DMS 273 treated with DMSO at 0.1 percent for 48 hours (cell line): ENCODE measurements at regions not wholly inside any gene's neighbourhood (a gene's known extent, or its start where the extent isn't known, plus 50 kb on each side); places are given as distances from the start of the nearest gene placed in this dataset.
"Not testable (repeated sequence)": the region's sequence is repeated elsewhere in the genome, so short reads cannot be mapped to it uniquely, and the experiment has no call there.

Source experiments
- DNase-seq: peaks from one replicate; lab custom pipeline; 2025; lab: John Stamatoyannopoulos, UW

DNA sequence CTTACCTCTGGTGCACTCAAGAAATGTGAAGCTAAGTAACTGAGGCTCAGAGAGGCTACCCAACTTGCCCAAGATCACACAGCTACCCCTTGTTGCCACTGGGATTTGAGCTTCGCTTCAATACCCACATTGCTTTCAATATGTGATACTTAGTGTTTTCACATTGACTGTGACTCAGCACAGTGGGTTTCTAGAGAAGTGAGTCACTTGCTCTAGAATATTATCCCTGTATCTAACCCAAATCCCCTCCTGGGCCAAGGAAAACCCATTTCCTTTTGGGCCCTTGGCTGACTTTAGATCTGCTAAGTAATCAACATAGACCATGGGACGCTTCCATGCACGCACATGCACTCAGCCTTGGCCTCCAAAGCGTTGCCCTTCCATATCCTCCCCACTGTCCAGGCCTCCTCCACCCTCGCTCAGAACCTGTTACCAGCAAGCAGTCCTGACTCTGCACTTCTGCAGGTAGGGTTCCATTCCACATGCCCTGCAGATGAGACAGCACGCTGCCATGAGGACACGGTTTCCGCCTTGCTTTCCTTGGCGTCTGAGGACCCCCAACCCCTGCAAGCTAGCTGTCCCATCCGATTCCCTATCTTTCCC is 87.7 kb upstream of the CHST15 start:
- DNase-seq, result no peak

DNA sequence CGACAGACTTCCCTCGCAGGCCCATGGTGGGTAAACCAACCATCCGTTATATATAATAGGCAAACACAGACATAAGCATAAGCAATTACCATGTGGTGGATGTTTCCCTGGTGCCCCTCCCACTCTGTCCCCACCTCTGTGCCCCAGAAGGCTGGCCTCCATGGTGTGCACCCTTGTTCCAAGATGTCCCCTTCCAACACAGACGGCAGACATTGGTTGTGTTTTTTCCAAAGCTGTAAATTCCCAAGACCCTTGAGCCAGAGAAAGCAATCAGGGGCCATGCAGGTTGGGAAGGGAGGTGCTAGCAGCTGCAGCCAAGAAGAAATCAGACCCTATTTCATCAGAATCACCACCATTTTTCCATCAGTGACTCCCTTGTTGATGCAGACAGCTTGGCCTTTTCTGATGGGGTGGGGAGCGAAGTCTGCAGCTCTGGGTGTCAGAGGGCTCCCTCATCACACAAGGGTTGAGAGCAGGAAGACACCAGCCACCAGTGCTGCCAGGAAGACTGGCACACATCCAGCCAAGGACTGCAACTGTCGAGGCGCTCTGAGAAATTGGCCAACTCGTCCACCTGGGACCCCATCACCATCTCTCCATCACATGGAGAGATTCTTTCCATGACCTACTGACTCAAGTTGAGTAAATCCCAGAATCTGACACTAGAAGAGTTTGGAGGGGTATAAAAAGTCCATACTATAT is 86.8 kb upstream of the CHST15 start:
- DNase-seq, result no peak

DNA sequence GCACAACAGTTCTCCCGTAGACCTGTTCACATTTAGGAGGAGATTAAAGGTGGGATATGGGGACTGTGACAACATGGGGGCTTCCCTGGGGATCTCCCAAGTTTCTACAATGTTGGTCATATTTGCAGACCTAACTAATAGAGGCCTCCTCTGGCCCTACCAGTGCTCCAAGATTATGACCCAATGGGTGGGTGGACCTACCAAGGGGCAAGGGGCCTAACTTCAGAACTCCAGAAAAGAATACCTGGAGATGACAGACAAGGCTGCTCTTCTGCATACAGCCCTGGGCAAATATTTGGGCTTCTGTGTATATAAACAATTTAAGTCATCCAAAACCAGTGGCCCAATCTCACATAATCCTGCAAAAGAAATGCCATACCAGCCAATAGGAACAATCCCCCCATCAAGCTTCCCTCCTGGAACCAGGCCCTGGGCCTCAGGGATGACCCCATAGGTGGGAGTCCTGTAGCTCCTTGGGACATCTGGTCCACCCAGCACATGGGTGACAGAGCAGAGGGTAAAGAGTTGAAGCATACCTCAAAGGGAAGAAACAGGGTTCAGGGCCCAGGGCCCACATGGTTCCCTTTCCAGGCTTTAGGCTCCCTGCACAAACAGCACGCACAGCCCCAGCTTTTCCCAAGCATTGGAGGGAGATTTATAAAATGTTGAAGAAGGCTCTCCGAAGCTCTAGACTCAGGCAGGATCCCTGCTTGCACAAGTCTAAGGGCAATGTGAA is 86.1 kb upstream of the CHST15 start:
- no peak for DNase-seq

DNA sequence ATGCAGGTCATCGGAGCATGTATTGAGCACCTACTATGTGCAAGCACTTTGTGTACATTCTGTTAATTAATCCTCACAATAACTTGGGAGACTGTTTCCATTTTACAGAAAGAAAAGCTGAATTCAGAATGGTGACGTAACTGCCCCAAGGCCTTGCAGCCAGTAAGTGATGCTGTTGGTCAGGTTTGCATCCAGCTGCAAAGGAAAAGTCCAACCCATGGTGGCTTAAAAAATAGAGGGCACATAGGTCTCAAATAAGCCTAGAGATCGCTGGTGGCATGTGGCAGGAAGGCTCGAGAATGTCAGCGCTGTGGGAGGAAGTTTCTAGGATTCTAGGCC is 83.8 kb upstream of the CHST15 start:
- no peak for DNase-seq

DNA sequence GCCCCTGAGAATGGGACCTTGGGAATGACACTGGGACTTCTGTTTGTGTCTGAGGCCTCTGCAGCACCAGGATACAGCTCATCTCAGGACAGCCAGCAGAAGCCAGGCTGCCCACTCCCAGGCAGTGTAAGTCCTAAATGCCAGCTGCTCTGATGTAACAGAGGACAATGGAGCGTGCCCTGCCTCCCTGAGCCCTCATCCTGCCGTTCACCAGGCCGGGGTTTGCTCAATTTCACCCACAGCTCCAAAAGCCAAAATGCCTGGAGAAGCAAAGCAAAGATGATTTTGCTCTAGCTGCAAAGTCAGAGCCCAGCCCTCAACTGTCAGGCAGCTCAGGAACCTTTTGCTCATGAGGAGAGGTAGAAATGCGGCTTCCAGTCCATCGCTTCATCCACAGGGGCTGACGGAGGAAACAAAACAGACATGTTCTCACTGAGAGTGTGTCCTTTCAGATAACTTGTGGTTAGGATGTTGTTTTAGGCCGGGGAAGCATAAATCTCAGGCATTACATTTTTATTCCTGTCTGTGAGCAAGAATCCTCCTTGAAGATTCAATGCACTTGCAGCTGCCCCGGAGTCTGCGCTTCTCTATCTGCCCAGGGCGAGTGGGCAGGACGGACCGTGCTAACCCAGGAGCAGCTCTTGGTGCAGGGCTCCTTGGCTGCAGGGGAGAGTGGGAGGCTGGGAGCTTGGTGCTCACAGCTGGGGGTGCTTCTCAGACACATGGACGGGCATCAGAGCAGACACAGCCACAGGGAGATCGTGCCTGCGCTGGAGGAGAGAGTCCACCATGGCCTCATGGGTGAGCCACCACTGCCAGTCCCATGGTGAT is 83.2 kb upstream of the CHST15 start:
- DNase-seq, result no peak

DNA sequence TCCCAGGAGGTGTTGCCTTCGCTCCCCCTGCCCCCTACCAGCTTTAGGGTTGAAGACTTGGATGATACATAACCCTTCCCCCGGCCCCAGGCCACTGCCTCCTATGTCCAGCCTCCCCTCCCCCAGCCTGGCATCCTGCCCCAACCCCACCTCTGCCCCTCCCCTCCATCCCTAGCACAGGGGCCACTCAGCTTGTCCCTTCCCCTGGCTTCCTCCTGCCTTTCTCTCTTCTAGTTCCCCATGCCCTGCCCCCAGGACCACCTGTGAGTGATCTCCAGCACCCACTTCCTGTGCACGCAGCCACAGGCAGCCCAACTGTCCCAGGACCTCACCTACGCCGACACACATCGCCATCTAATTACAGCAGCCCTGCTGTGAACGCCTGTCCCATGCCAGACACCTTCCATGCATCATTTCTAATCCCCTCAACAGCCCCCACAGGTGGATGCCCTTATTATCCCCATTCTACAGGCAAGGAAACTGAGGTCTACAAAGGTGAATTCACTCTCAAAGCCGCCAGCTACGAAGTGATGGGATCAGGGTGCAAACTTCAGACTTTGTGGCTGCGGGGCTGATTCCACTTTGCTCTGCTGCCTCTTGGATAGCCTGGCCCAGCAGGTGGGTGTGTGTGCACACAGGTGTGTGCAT is 82.4 kb upstream of the CHST15 start:
- no peak for DNase-seq

DNA sequence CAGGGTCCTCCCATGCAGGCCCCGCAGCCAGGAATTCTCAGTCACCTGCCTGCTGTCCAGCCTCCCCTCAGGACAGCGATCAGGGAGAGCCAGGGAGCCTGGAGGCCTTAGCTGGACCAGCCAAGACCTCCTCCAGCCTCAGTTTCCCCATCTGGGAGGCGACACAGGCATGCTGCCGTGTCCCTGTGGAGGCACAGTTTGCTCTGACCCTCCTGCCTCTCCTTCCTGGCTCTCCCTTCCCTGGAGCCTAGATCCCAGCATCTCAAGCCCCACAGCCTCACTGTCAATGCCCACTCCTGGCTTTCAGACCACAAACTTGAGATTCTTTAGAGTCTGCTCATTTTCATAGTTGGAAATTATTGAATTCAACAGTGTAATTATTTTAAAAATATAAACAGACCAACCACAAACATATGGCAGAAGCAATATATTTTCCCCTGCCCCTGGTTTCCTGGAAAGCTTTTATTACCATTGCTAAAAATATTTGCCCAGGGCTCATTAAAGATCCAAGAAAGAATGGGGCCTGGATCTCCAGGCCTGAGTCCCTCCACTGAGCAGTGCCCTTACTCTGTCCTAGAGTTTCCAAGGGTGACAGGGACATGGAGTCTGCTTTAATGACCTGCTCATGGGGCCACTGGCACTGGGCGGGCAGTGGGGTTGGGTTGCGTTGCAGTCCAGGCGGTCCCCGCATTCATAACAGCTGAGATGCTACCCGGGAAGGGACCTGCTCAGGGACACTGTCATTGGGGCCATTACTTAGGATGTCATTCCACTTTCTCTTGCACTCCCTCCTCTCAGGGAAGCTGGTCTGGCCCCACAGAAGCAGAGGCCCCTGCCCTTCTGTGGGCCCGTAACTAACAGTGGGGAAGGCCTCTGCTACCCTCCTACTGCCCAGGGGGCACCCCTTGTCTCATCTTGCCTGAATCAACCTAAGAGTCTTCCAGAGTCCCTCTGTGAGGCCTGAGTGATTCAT is 81.6 kb upstream of the CHST15 start:
- no peak for DNase-seq

DNA sequence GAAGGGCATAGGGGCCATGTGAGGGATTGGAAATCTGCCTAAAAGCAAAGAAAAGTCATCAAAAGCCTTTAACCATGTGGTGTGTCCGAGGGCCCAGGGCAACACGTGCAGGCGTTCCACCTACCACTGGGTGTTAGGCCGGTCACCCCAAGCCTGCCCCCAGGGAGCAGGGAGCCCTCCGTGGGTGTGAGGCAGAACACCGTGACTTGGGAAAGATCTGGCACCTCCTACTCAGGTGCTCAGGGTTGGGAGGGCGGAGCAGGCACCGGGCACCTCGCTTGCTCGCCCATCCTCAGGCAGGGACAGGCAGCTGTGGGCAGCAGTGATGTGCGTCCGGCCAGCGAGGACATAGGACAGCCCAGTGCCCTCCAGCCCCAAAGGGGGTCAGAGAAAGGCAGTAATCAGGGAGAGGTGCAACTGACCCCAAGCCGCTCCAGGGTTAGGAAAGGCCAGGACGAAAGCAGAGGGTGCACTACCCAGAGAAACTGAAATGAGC is 80.7 kb upstream of the CHST15 start:
- no peak for DNase-seq

DNA sequence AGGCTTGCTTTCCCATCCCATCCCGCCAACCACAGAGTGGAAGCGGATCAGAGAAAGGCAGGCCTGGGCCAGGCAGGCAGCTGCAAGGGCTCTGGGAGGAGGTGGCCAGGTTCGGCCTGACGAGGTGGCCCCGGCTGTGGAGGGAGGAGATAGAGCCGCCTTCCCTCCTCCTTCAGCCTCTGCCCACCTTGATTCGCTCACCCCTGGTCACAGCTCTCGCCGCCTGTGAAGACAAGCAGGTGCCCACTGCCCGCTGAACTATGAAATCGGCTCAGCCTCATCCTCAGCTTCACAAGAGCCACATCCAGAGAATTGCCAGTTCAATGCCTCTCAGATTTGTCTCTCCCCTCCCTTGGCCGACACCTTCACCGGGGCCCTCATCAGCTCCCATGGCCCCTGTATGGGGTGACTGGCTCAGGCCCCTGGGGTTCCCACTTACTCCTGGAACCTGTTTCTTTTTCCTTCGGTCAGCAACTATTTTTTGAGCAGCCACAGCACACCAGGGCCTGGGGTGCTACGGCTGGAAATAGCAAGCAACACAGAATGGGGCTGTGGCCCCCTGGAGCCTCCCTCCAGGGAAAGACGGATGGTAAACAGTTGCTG is 80.0 kb upstream of the CHST15 start:
- DNase-seq, result no peak

DNA sequence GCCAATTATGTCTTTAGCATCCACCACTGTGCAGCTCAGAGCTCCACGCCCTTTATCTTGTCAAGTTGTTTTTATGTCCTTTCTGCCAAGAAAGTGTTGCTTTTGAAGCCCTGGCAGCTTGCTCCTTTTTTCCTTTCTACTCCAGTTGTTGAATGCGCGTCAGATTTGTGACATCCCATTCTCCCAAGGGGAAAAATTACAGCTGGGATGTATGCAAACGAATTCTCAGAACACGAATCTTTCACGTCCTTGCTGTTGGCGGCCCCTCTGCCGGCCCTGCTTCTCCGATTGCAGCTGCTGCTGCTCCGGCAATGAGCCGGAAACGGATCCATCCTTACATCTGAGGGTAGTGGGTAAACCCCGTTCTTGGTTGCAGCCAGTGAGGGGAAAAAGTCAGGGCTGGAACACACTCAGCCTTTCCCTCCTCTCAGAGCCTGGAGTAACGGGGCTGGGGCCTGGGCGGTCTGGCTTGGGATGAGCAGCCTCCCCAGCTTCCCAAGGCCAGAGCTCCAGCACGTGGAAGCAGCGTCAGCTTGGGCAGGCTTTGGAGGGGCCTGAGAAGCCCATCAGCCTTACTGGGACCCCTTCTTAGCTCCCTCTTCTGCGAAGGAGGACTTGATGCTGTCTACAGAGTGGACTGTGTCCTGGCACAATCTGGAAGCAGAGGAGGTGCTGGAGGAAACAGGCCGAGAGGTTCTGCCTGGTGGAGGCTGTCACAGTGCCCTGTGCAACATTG is 79.0 kb upstream of the CHST15 start:
- DNase-seq, result no peak

DNA sequence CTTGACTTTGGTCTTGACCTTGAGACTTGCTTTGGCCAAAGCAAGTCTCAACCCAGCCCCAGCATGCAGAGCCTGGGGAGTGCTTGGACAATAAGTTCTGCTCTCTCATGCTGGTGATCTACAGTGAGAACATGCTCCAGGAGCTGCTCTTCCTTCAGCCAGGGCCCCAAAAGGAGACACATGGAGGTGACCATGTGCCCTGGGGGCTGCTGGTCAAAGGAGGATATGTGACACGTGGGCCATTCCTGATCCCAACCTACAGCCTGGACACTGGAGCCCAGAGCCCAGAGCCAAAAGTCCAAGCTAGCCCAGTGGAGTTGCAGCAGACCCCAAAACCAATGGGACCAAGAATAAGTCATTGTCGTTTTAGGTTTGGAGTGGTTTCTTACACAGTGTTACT is 78.2 kb upstream of the CHST15 start:
- DNase-seq, result no peak

DNA sequence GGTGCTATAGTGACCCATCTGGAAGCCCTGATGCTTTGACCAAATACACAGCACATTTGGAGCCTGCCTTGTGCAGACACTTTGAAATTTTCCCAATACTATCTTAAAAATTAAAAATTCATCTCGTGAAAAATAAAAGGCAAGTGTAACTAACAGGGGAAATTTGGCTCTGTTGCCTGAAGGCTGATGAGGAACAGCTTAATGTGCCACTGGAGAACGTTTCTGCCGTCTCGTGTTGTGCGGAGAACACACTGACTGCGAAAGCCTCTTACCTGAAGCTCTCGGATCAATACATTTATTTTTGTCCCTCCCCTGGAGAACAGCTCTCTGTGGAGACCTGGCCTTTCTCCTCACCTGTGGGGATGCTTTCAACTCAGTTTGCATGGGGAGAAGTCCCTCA is 77.2 kb upstream of the CHST15 start:
- DNase-seq, result no peak

DNA sequence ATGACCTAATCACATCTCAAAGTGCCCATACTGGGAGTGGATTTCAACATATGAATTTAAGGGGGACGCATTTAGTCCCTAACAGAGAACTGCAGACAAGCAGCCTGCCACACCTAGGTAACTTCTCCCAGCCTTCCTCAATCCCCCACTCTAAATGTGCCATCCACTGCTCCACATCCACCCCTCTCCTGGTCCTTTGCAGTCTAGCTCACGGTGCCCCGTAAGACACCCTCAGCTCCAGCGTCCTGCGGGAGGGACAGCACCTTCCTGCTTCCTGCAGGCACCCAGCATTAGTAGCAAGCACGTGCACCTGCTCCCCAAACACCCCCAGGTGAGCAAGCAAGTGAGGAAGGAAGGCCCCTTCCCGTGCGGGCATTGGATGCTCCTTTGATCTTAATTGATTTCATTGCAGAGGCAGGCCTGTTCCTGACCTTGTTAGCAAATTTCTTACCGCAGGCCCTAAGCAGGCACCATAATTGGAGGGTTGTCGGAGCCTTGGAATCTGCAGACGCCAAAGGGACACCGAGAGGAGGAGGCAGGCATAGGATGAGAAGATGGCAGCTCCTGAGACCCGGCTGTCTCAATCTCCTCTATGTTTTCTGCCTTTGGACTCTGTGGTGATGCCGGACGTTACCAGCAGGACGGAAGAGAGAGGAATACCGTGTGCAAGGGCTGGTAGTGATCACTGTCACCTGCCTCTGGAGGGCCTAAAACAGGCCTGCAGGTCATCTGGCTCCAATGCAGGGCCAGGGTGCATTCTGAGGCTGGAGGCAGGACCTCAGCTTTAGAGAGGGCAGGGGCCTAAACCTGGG is 75.8 kb upstream of the CHST15 start:
- no peak for DNase-seq

DNA sequence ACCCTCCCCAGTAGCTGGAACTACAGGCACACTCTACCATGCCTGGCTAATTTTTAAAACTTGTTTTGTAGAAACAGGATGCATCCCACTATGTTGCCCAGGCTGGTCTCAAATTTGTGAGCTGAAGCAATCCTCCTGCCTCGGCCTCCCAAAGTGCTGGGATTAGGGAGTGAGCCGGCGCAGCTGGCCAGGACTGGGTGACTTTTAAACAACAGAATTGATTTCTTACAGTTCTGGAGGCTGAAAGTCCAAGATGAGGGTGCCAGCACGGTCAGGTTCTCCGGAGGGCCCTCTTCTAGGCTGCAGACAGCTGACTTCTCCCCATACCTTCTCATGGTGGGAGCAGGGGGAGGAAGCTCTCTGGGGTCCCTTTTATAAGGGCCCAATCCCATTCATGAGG is 75.2 kb upstream of the CHST15 start:
- no peak for DNase-seq

DNA sequence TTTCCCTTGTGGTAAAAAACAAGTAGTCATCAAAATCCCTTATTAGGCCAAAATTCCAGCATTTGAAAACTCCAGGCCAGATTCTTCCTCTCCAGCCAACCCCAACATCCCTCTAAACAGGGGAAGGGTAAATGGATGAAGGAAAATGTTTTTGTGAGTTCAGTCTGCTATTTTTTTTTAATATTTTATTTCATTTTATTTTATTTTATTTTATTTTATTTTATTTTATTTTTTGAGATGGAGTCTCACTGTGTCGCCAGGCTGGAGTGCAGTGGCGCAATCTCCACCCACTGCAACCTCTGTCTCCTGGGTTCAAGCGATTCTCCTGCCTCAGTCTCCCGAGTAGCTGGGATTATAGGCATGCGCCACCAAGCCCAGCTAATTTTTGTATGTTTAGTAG is 74.5 kb upstream of the CHST15 start:
- not testable (repeated sequence) for DNase-seq

DNA sequence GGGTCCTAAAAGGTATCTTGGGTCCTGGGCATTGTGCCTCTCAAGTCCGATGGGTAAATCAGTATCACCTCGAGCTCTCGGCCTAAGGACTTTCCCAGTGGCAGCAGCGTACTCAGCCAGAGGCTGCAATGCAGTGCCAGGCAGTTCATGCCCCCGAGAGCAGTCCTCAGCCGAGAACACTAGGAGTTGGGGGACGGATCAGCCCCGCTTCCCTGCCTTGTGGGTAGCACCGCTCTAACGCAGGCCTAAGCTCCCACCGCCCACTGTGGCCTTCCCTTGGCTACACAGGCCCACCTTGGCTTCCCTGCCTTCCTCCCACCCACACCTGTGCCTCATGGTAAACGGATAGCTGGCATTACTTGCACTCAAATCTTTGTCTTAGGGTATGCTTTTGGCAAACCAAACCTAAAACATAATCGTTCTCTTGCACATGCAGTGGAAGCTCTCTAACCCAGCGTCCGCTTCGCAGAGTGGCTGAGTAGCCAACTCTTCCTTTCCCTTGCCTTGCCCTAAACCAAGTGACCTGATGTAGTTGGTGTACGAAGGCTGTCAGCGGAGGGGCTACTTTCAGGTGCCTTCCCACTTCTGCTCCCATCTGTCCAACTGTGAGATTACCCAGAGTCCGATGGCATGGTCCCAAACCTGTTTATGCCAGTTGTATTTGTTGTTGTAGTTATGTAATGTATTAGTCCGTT is 73.2 kb upstream of the CHST15 start:
- DNase-seq, result no peak

DNA sequence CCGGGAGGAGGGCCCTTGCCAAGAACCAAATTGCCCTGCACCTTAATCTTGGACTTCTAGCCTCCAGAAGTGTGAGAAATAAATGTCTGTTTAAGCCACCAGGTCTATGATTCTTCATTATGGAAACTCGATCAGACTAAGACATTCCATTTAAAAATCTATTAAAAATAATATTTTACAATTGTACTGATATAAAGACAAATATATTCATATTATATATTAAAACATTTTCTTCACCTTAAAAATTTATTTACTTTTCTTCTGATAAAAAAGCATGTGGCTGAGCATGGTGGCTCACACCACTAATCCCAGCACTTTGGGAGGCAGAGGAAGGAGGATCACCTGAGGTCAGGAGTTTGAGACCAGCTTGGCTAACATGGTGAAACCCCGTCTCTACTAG is 72.4 kb upstream of the CHST15 start:
- no peak for DNase-seq

DNA sequence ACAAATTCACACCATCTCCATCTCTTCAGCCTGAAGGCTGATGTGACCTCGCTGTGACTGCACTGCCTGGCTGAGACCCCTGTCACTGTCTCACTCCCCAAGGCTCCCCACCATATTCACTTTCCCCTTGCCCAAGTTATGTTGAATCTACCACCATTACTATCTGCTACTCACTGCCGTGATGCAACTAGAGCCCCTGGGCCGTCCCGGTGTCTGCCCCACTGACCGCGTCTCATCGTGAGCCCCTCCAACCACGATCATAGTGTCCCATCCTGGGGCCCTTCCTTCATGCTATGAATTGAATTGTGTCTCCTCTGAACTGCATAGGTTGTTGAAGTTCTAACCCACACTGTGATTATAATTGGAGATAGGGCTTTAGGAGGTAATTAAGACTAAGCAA is 71.9 kb upstream of the CHST15 start:
- DNase-seq, result no peak
